Uterus (tissue), 3 donors: ENCODE measurements at regions not wholly inside any gene's neighbourhood (a gene's known extent, or its start where the extent isn't known, plus 50 kb on each side); places are given as distances from the start of the nearest gene placed in this dataset.

ENCODE experiments used
- DNase-seq, 2 donors: peaks; one replicate each; pipeline ENCODE4 v3.0.0-alpha.2; 2019 to 2020
- H3K27ac ChIP-seq, 2 donors: fragments of 200-600 bp; sonication (generic); 1 replicate in 1 of 2; 2 replicates in 1 of 2; pipeline ENCODE4 v1.5.1; 2016 to 2018
- H3K27me3 ChIP-seq, 2 donors: fragments of 200-600 bp; sonication (generic); one replicate each; pipeline ENCODE4 v1.5.1; 2018 to 2019; ENCODE audit warnings: control low read depth in 1 of 2
- H3K36me3 ChIP-seq, 2 donors: fragments of 200-600 bp; sonication (generic); one replicate each; pipeline ENCODE4 v1.5.1; 2019; ENCODE audit warnings: control low read depth in 1 of 2
- H3K4me1 ChIP-seq, 2 donors: fragments of 200-600 bp; sonication (generic); one replicate each; pipeline ENCODE4 v1.5.1; 2018 to 2019; ENCODE audit warnings: control low read depth in 1 of 2
- H3K4me3 ChIP-seq, 2 donors: fragments of 200-600 bp; sonication (generic); 1 replicate in 1 of 2; 2 replicates in 1 of 2; pipeline ENCODE4 v1.5.1; 2018 to 2019; ENCODE audit warnings: mild to moderate bottlenecking in 1 of 2
- H3K9me3 ChIP-seq, 2 donors: fragments of 200-600 bp; sonication (generic); one replicate each; pipeline ENCODE4 v1.5.1; 2019; ENCODE audit warnings: control low read depth in 1 of 2
- CTCF ChIP-seq, 4 experiments: fragments of 200-600 bp in 2 of 4; fragments of 450-650 bp in 2 of 4; sonication (generic) in 2 of 4; IDR thresholded peaks; one replicate each; pipeline ENCODE4 v1.5.1; 2016 to 2019; ENCODE audit warnings: antibody characterized with exemption in 4 of 4, mild to moderate bottlenecking in 2 of 4, moderate library complexity in 1 of 4
- POLR2A ChIP-seq, 2 donors: fragments of 450-650 bp; IDR thresholded peaks; one replicate each; pipeline ENCODE4 v1.6.1; 2016; ENCODE audit warnings: antibody characterized with exemption in 2 of 2, mild to moderate bottlenecking in 1 of 2, moderate library complexity in 1 of 2
- intact Hi-C: fragments of 100-400 bp; cut with DNase I; formaldehyde crosslinking; loops from one replicate; pipeline ENCODE4 v1.15.1; 2023; ENCODE audit warnings: low total_unique reads
- donor health status: DM: yes; HTN: yes; CAD: no.

DNA sequence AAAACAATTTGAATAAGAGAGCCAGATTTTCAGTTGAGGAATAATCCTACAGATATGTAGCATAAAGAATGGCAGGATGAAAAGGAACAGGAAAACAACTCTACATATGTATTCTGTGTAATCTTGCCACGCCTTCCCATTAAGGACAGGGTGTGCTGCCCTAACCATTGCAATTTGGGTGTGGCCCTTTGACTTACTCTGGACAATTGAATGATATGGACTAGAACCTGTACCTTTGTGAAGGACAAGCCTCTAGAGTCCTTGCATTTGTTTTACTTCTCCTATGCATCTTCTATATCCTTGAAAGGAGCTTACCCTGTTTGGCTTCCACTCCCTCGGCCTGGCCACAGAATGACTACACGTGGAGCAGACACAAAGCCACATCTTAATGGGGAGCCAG, 1261.6 kb upstream of the GBE1 start:
- Histone ChIP-seq H3K36me3 (no peaks in the 10 kb centered on the region), H3K9me3 (no peaks in the 10 kb centered on the region), H3K27me3 (no peaks in the 10 kb centered on the region), H3K4me1 (no peaks in the 10 kb centered on the region), H3K4me3 (no peak overlapping the region), H3K27ac (no peak overlapping the region)
- TF ChIP-seq CTCF (IDR thresholded peaks at IDR 0.05) (no peak), POLR2A (IDR thresholded peaks at IDR 0.05) (no peak)
- DNase-seq, result no peak
- intact Hi-C loops, result no loop called here

GRCh38 chr3:83011481-83011880, 1250.0 kb upstream of the GBE1 start:
- Histone ChIP-seq H3K36me3 (no peaks in the 10 kb centered on the region), H3K4me1 (no peaks in the 10 kb centered on the region), H3K27ac (no peak overlapping the region), H3K27me3 (no peaks in the 10 kb centered on the region), H3K4me3 (no peak overlapping the region), H3K9me3 (no peaks in the 10 kb centered on the region)
- DNase-seq, result no peak
- TF ChIP-seq POLR2A (IDR thresholded peaks at IDR 0.05), result no peak
- no peak for TF ChIP-seq CTCF (IDR thresholded peaks at IDR 0.05)
- intact Hi-C loops, result no loop called here

DNA sequence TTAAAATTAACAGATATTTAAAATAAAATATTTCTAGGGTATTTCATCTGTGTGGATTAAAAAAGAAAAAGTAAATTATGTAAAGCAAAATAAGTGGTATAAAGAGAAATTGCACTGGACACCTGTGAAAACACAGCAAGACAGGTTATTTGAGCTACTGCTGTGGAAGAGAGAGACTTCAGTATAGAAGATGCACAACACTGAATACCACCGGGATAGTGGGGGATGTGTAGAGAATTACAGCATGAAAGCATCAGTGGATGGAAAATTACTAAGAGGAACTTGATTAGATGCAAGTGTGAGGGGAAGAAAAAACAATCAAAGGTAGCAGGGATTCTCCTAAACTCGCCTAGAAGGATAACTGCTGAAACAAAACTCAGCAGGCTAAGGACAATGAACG, 1242.5 kb upstream of the GBE1 start:
- H3K36me3 ChIP-seq, result no peaks in the 10 kb centered on the region
- H3K27ac ChIP-seq, result no peak overlapping the region
- no peak overlapping the region for H3K4me3 ChIP-seq
- TF ChIP-seq POLR2A (IDR thresholded peaks at IDR 0.05) (no peak), CTCF (IDR thresholded peaks at IDR 0.05) (no peak)
- H3K9me3 ChIP-seq, result no peaks in the 10 kb centered on the region
- intact Hi-C loops, result no loop called here
- DNase-seq, result no peak
- H3K27me3 ChIP-seq, result no peaks in the 10 kb centered on the region
- no peaks in the 10 kb centered on the region for H3K4me1 ChIP-seq

GRCh38 chr3:83002869-83003445, 1241.5 kb upstream of the GBE1 start:
- DNase-seq, result no peak
- H3K27me3 ChIP-seq, result no peaks in the 10 kb centered on the region
- no peaks in the 10 kb centered on the region for H3K4me1 ChIP-seq
- H3K4me3 ChIP-seq, result no peak overlapping the region
- H3K27ac ChIP-seq, result no peak overlapping the region
- no peaks in the 10 kb centered on the region for H3K9me3 ChIP-seq
- H3K36me3 ChIP-seq, result no peaks in the 10 kb centered on the region
- intact Hi-C loops, result no loop called here
- TF ChIP-seq POLR2A (IDR thresholded peaks at IDR 0.05), result no peak
- TF ChIP-seq CTCF (IDR thresholded peaks at IDR 0.05), result no peak

DNA sequence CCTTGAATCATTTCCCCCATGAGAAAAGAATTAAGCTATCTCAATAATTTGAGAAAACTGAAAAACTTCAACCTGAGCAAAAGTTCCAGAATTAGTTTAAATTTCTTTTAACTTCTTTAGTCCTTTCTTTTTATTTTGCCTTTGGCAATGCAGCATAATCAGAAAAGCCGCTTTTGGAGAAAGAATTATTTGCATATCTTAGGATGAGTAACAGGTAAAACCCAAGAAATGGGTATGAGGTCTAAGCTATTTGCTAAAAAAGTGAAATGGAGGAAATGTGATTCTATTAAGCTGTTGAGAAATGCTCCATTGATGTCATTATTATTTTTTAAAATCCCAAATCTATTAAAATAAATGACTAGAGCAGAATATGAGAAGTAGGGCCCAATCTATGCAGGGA, 1238.3 kb upstream of the GBE1 start:
- H3K36me3 ChIP-seq, result no peaks in the 10 kb centered on the region
- DNase-seq, result no peak
- intact Hi-C loops, result no loop called here
- H3K27me3 ChIP-seq, result no peaks in the 10 kb centered on the region
- no peak overlapping the region for H3K4me3 ChIP-seq
- no peaks in the 10 kb centered on the region for H3K9me3 ChIP-seq
- no peaks in the 10 kb centered on the region for H3K4me1 ChIP-seq
- no peak for TF ChIP-seq POLR2A (IDR thresholded peaks at IDR 0.05)
- no peak for TF ChIP-seq CTCF (IDR thresholded peaks at IDR 0.05)
- H3K27ac ChIP-seq, result no peak overlapping the region
